ENCODE measurements at regions not wholly inside any gene's neighbourhood (a gene's known extent, or its start where the extent isn't known, plus 50 kb on each side); places are given as distances from the start of the nearest gene placed in this dataset.

GRCh38 chr6:40325041-40325440 lies 262.1 kb downstream of the LRFN2 start:
- H3K27me3 ChIP-seq (replicated peaks in 1 of 7) = peaks cover 0 to 79% (median 0%) of the 10 kb centered on the region in 7 donors
- no peak overlapping the region for H3K27ac ChIP-seq
- no peaks in the 10 kb centered on the region for H3K36me3 ChIP-seq
- DNase-seq = no peak
- WGBS, 5 donors = 44 to 69% (median 64%) methylated on average over 2 of the region's 2 CpGs
- peaks cover 0 to under 1% (median 0%) of the 10 kb centered on the region in 8 donors for H3K9me3 ChIP-seq
- no peak overlapping the region for H3K4me3 ChIP-seq
- intact Hi-C loops (cut with DNase I; ENCODE audit: low total_unique reads) = loop anchor here (5.0 kb wide), 1 partner anchor 262 kb away; the partner anchor contains the start of gene LRFN2
- TF ChIP-seq POLR2AphosphoS5 (IDR thresholded peaks at IDR 0.05) (no peak), POLR2A (IDR thresholded peaks at IDR 0.05) (no peak), CTCF (IDR thresholded peaks at IDR 0.05 in 8 of 11, conservative IDR thresholded peaks at IDR 0.05 in 3 of 11) (no peak)
- H3K4me1 ChIP-seq = no peaks in the 10 kb centered on the region

GRCh38 chr6:40323881-40324634 lies 263.1 kb downstream of the LRFN2 start:
- Histone ChIP-seq H3K27ac (no peak overlapping the region), H3K9me3 (peaks cover 0 to 10% (median 1%) of the 10 kb centered on the region in 8 donors), H3K27me3 (replicated peaks in 1 of 7) (peaks cover 0 to 77% (median 0%) of the 10 kb centered on the region in 7 donors), H3K4me3 (no peak overlapping the region), H3K36me3 (no peaks in the 10 kb centered on the region), H3K4me1 (no peaks in the 10 kb centered on the region)
- DNase-seq = no peak
- TF ChIP-seq POLR2AphosphoS5 (IDR thresholded peaks at IDR 0.05) (no peak), CTCF (IDR thresholded peaks at IDR 0.05 in 8 of 11, conservative IDR thresholded peaks at IDR 0.05 in 3 of 11) (no peak), POLR2A (IDR thresholded peaks at IDR 0.05) (no peak)
- intact Hi-C loops (cut with DNase I; ENCODE audit: low total_unique reads) = no loop called here
- 71 to 83% (median 76%) methylated on average over 8 of the region's 8 CpGs for WGBS, 5 donors

- WGBS, 5 donors = 71 to 88% (median 73%) methylated on average over 8 to 9 of the region's 9 CpGs
- Histone ChIP-seq H3K4me1 (no peaks in the 10 kb centered on the region), H3K4me3 (no peak overlapping the region), H3K36me3 (no peaks in the 10 kb centered on the region), H3K9me3 (peaks cover 0 to 14% (median 2%) of the 10 kb centered on the region in 8 donors), H3K27me3 (replicated peaks in 1 of 7) (peaks cover 0 to 65% (median 0%) of the 10 kb centered on the region in 7 donors), H3K27ac (no peak overlapping the region)
- intact Hi-C loops (cut with DNase I; ENCODE audit: low total_unique reads) = no loop called here
- TF ChIP-seq CTCF (IDR thresholded peaks at IDR 0.05 in 8 of 11, conservative IDR thresholded peaks at IDR 0.05 in 3 of 11) (no peak), POLR2A (IDR thresholded peaks at IDR 0.05) (no peak), POLR2AphosphoS5 (IDR thresholded peaks at IDR 0.05) (no peak)
- DNase-seq = no peak
Observed at GRCh38 chr6:40322336-40322735, 264.8 kb downstream of the LRFN2 start.

GRCh38 chr6:40321616-40322015 lies 265.5 kb downstream of the LRFN2 start:
- no peak overlapping the region for H3K4me3 ChIP-seq
- no peak overlapping the region for H3K27ac ChIP-seq
- H3K4me1 ChIP-seq = no peaks in the 10 kb centered on the region
- intact Hi-C loops (cut with DNase I; ENCODE audit: low total_unique reads) = no loop called here
- no peak for DNase-seq
- H3K27me3 ChIP-seq (replicated peaks in 1 of 7) = peaks cover 0 to 67% (median 0%) of the 10 kb centered on the region in 7 donors
- H3K9me3 ChIP-seq = peaks cover 0 to 14% (median 2%) of the 10 kb centered on the region in 8 donors
- no peaks in the 10 kb centered on the region for H3K36me3 ChIP-seq
- WGBS, 5 donors = 85 to 91% (median 91%) methylated on average over 7 of the region's 7 CpGs
- no peak for TF ChIP-seq POLR2A (IDR thresholded peaks at IDR 0.05)
- TF ChIP-seq CTCF (IDR thresholded peaks at IDR 0.05 in 8 of 11, conservative IDR thresholded peaks at IDR 0.05 in 3 of 11) = no peak
- TF ChIP-seq POLR2AphosphoS5 (IDR thresholded peaks at IDR 0.05) = no peak
